Epithelial cell of proximal tubule (primary cell): ENCODE measurements at regions not wholly inside any gene's neighbourhood (a gene's known extent, or its start where the extent isn't known, plus 50 kb on each side); places are given as distances from the start of the nearest gene placed in this dataset.
"Not testable (repeated sequence)": the region's sequence is repeated elsewhere in the genome, so short reads cannot be mapped to it uniquely, and the experiment has no call there.

ENCODE experiments used
- DNase-seq: peaks from one replicate; pipeline ENCODE4 v3.0.0-alpha.2; 2011; ENCODE audit warnings: low read depth
- H3K4me3 ChIP-seq: 2 replicates; pipeline ENCODE4 v1.5.1; 2011; ENCODE audit warnings: low read depth, mild to moderate bottlenecking, low read length
- CTCF ChIP-seq: conservative IDR thresholded peaks from 2 replicates; pipeline ENCODE4 v1.5.1; 2012; ENCODE audit warnings: low read depth, mild to moderate bottlenecking, low read length

- no peak for DNase-seq
- H3K4me3 ChIP-seq = no peak overlapping the region
- TF ChIP-seq CTCF = no peak
These were observed 104.4 kb upstream of the BMP2 start for GRCh38 chr20:6663104-6663503.

DNA sequence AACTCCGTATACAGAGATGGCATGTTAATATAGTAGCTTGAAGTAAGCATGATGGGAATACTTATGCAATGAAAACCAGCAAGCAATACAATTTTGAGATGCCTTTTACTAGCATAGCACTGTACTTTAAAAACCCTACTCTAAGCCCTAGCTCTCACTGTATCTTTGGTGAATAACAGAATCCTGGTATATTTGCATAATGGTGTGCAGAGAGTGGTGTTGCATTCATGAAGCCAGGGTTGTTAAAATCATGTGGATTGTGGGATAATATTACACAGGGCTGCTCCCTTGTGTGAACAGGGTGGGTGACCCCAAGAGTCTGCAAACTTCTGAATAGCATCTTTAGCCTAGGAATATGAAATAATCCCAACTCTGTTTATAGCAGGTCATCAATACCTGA lies 105.2 kb upstream of the BMP2 start:
- no peak for DNase-seq
- H3K4me3 ChIP-seq = no peak overlapping the region
- TF ChIP-seq CTCF = no peak

- no peak overlapping the region for H3K4me3 ChIP-seq
- TF ChIP-seq CTCF = no peak
- no peak for DNase-seq
These were observed 107.0 kb upstream of the BMP2 start for GRCh38 chr20:6660441-6660840.

- DNase-seq, H3K4me3 ChIP-seq: not testable (repeated sequence)
These were observed 108.6 kb upstream of the BMP2 start for GRCh38 chr20:6658909-6659308.

DNA sequence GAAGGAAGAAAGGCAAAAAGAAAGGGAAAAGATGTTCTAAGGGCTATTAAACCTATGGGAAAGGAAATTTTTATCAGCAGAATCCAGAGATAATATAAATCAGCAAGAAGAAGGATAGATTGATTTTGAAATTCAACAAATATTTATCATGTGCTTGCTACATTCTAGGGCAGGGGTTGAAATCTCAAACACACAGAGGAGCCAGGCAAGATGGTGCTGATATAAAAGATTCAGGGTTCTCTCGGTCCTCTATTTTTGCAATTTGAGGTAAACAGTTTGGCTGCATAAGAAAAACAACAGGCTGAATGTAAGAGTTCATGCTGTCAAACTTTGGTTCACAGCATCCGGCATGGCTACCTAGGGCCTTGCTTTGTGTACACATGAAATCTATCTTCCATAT lies 109.6 kb upstream of the BMP2 start:
- no peak for TF ChIP-seq CTCF
- no peak for DNase-seq
- H3K4me3 ChIP-seq = no peak overlapping the region

- no peak overlapping the region for H3K4me3 ChIP-seq
- DNase-seq = no peak
- TF ChIP-seq CTCF = no peak
These were observed 110.4 kb upstream of the BMP2 start for GRCh38 chr20:6657111-6657510.

- TF ChIP-seq CTCF = no peak
- H3K4me3 ChIP-seq = no peak overlapping the region
- DNase-seq = no peak
These were observed 112.8 kb upstream of the BMP2 start for GRCh38 chr20:6654513-6655252.
